ENCODE measurements at regions not wholly inside any gene's neighbourhood (a gene's known extent, or its start where the extent isn't known, plus 50 kb on each side); places are given as distances from the start of the nearest gene placed in this dataset.

DNA sequence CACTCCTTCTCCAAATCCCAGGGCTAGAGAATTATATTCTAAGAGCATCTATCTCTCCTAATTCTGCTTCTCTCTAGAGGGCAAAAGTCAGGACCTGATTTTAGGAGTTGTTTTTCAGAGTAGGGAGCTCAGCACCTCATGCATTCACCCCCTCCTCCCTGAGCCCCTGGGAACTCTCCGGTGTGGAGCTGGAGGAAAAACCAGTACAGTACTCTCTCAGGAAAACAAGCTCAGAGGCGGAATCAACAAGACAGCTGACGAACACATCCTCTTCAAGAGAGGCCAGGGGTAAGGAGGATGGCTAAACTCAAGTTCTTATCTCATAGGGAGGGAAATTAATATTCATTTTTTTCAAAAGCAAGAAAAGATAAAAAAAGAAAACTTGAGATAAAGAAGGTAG is 120.1 kb upstream of the CDYL start:
- no peak overlapping the region for H2AFZ ChIP-seq (ENCODE audit: low read length)
- no peak overlapping the region for H3K4me2 ChIP-seq (ENCODE audit: low read length)
- ChIA-PET POLR2A (no interaction called here), CTCF (ENCODE audit: unreplicated experiment) (no interaction called here)
- H3K27ac ChIP-seq (ENCODE audit: low read depth, low read length, poor library complexity, severe bottlenecking) = no peak overlapping the region
- H4K20me1 ChIP-seq (ENCODE audit: insufficient read depth, low read length) = no peaks in the 10 kb centered on the region
- H3K79me2 ChIP-seq (ENCODE audit: insufficient read depth, low read depth, low read length) = no peaks in the 10 kb centered on the region
- no TSS peak for BruUV-seq (replicated peaks)
- no peaks in the 10 kb centered on the region for H3K9me2 ChIP-seq (ENCODE audit: insufficient read depth, low read length)
- TF ChIP-seq EZH2phosphoT487 (IDR thresholded peaks at IDR 0.05; ENCODE audit: borderline replicate concordance, low read depth, low read length) = no peak
- TF ChIP-seq CTCF (conservative IDR thresholded peaks at IDR 0.05; ENCODE audit: low read length) = no peak
- no peaks in the 10 kb centered on the region for H3K4me1 ChIP-seq (ENCODE audit: insufficient read depth, low read length, poor library complexity, severe bottlenecking)
- DNase-seq (ENCODE audit: low spot score) = no peak
- H3K36me3 ChIP-seq (ENCODE audit: insufficient read depth, low read length) = no peaks in the 10 kb centered on the region
- intact Hi-C loops (cut with micrococcal nuclease; ENCODE audit: unreplicated experiment) = no loop called here
- H3K9me3 ChIP-seq (ENCODE audit: low read length) = 0 out of 2 replicates have a peak, but pooled peaks cover 5% of the 10 kb centered on the region
- H3K4me3 ChIP-seq (ENCODE audit: low read depth, low read length, poor library complexity, severe bottlenecking) = no peak overlapping the region

DNA sequence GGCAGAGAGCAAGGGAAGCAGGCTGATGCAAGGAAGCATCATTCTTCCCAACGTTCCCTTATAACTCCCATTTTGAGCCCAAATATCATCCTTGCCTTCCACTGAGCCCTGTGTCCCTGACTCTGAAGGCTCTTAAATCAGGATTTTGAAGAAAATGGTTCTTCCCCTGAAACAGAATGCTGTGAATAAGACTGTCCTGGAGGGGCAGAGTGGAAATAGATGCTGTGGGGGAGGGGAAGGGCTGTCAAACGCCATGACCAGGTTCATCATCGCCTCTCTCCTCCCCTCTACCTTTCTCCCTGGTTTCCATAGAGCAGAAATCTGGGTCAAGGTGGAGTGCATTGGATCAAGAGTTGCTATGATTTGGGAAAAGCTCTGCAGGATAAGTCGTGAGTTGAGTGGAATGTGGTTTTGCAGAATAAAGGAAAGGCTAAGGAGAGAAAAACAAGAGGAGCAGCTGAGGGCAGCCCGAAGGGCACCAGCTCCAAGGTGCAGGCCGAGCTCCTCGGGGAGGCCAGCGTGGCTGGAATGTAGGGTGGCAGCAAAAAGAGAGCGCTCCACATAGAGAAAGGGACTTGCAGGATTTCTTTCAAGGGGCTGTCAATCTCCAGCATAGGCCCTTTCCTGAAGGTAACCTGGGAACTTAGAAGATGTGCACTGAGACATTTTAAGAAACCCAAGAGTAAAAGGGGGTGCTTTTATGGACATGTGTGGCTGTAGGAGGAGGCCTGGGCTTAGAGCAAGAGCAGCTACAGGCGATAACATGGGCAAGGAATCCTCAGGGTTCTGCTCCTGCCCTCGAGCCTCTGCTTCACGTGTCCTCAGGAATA is 120.8 kb upstream of the CDYL start:
- H3K4me1 ChIP-seq (ENCODE audit: insufficient read depth, low read length, poor library complexity, severe bottlenecking) = no peaks in the 10 kb centered on the region
- no peaks in the 10 kb centered on the region for H3K79me2 ChIP-seq (ENCODE audit: insufficient read depth, low read depth, low read length)
- H3K9me3 ChIP-seq (ENCODE audit: low read length) = 0 out of 2 replicates have a peak, but pooled peaks cover 5% of the 10 kb centered on the region
- ChIA-PET CTCF (ENCODE audit: unreplicated experiment) (no interaction called here), POLR2A (no interaction called here)
- TF ChIP-seq CTCF (conservative IDR thresholded peaks at IDR 0.05; ENCODE audit: low read length) (no peak), EZH2phosphoT487 (IDR thresholded peaks at IDR 0.05; ENCODE audit: borderline replicate concordance, low read depth, low read length) (no peak)
- no peak overlapping the region for H3K4me2 ChIP-seq (ENCODE audit: low read length)
- no peaks in the 10 kb centered on the region for H3K36me3 ChIP-seq (ENCODE audit: insufficient read depth, low read length)
- no peak for DNase-seq (ENCODE audit: low spot score)
- intact Hi-C loops (cut with micrococcal nuclease; ENCODE audit: unreplicated experiment) = no loop called here
- H3K4me3 ChIP-seq (ENCODE audit: low read depth, low read length, poor library complexity, severe bottlenecking) = no peak overlapping the region
- H3K27ac ChIP-seq (ENCODE audit: low read depth, low read length, poor library complexity, severe bottlenecking) = no peak overlapping the region
- BruUV-seq (replicated peaks) = no TSS peak
- no peaks in the 10 kb centered on the region for H4K20me1 ChIP-seq (ENCODE audit: insufficient read depth, low read length)
- no peak overlapping the region for H2AFZ ChIP-seq (ENCODE audit: low read length)
- H3K9me2 ChIP-seq (ENCODE audit: insufficient read depth, low read length) = no peaks in the 10 kb centered on the region

DNA sequence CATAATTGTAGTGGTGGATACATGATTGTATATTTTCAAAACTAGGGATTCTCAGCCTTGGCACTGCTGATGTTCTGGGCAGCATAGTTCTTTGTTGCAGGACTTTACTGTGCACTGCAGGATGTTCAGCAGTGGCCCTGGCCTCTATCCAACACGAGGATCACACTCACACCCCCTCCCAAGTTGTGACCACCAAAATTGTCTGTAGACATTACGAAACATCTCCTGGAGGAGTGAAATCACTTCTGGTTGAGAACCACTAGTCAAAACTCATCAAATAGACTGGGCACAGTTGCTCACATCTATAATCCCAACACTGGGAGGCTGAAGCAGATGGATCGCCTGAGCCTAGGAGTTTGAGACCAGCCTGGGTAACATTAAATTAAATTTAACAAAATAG is 123.1 kb upstream of the CDYL start:
- Histone ChIP-seq H3K4me1 (ENCODE audit: insufficient read depth, low read length, poor library complexity, severe bottlenecking) (no peaks in the 10 kb centered on the region), H4K20me1 (ENCODE audit: insufficient read depth, low read length) (no peaks in the 10 kb centered on the region), H3K4me3 (ENCODE audit: low read depth, low read length, poor library complexity, severe bottlenecking) (no peak overlapping the region), H3K9me3 (ENCODE audit: low read length) (0 out of 2 replicates have a peak, but pooled peaks cover 5% of the 10 kb centered on the region), H3K79me2 (ENCODE audit: insufficient read depth, low read depth, low read length) (no peaks in the 10 kb centered on the region), H3K9me2 (ENCODE audit: insufficient read depth, low read length) (no peaks in the 10 kb centered on the region), H3K27ac (ENCODE audit: low read depth, low read length, poor library complexity, severe bottlenecking) (no peak overlapping the region), H3K36me3 (ENCODE audit: insufficient read depth, low read length) (no peaks in the 10 kb centered on the region), H2AFZ (ENCODE audit: low read length) (no peak overlapping the region), H3K4me2 (ENCODE audit: low read length) (no peak overlapping the region)
- BruUV-seq (replicated peaks) = no TSS peak
- no peak for TF ChIP-seq EZH2phosphoT487 (IDR thresholded peaks at IDR 0.05; ENCODE audit: borderline replicate concordance, low read depth, low read length)
- TF ChIP-seq CTCF (conservative IDR thresholded peaks at IDR 0.05; ENCODE audit: low read length) = no peak
- no peak for DNase-seq (ENCODE audit: low spot score)
- POLR2A ChIA-PET = no interaction called here
- intact Hi-C loops (cut with micrococcal nuclease; ENCODE audit: unreplicated experiment) = no loop called here
- CTCF ChIA-PET (ENCODE audit: unreplicated experiment) = no interaction called here
